ENCODE measurements at regions not wholly inside any gene's neighbourhood (a gene's known extent, or its start where the extent isn't known, plus 50 kb on each side); places are given as distances from the start of the nearest gene placed in this dataset.

DNA sequence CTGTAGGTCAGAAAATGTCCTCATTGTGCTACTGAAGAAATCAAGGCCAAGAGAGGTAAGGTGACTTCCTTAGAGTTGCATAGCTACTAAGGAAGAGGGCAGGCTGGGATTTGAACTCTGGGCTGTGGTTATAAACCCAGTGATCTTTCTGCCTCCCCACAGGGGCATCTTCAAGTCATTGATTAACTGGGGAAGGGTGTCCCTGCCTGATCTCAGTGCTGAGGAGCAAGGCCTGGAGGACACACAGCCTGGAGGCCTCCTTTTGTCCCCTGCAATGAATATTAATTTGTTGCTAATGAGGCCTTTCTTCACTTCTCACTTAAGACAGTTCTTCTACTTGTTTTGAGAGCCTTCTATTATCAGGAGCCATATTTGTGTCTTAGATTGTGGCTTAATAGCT is 83.8 kb downstream of the KATNIP start:
- TF ChIP-seq EGR1 (IDR thresholded peaks at IDR 0.05) (no peak), NFIC (IDR thresholded peaks at IDR 0.05) (no peak), YY1 (IDR thresholded peaks at IDR 0.05; ENCODE audit: low read depth) (no peak), TEAD4 (IDR thresholded peaks at IDR 0.05) (no peak)
- TF ChIP-seq, protein P1, sequence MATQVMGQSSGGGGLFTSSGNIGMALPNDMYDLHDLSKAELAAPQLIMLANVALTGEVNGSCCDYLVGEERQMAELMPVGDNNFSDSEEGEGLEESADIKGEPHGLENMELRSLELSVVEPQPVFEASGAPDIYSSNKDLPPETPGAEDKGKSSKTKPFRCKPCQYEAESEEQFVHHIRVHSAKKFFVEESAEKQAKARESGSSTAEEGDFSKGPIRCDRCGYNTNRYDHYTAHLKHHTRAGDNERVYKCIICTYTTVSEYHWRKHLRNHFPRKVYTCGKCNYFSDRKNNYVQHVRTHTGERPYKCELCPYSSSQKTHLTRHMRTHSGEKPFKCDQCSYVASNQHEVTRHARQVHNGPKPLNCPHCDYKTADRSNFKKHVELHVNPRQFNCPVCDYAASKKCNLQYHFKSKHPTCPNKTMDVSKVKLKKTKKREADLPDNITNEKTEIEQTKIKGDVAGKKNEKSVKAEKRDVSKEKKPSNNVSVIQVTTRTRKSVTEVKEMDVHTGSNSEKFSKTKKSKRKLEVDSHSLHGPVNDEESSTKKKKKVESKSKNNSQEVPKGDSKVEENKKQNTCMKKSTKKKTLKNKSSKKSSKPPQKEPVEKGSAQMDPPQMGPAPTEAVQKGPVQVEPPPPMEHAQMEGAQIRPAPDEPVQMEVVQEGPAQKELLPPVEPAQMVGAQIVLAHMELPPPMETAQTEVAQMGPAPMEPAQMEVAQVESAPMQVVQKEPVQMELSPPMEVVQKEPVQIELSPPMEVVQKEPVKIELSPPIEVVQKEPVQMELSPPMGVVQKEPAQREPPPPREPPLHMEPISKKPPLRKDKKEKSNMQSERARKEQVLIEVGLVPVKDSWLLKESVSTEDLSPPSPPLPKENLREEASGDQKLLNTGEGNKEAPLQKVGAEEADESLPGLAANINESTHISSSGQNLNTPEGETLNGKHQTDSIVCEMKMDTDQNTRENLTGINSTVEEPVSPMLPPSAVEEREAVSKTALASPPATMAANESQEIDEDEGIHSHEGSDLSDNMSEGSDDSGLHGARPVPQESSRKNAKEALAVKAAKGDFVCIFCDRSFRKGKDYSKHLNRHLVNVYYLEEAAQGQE (IDR thresholded peaks at IDR 0.05; ENCODE audit: low read depth): no peak

DNA sequence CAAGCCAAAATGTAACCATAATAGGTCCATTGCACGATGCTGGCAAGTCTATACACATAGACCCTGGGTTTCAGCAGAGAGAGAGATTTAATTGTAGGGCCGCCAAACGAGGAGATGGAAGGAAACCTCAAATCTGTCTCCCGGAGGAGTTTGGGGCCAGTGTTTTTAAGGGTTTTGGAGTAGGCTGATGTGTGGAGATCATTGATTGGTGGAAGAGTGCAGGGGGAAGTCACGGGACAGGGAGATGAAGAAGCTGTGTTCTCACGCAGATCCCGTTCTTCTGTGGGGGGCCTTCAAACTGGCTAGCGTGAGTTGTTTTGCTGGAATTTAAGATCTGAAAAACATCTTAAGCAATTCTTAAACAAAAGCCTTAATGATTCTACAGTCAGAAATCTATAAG is 84.8 kb downstream of the KATNIP start:
- no peak for TF ChIP-seq EGR1 (IDR thresholded peaks at IDR 0.05)
- TF ChIP-seq CEBPB (IDR thresholded peaks at IDR 0.05): no peak
- TF ChIP-seq TEAD4 (IDR thresholded peaks at IDR 0.05): no peak
- no peak for TF ChIP-seq EP300 (IDR thresholded peaks at IDR 0.05; ENCODE audit: borderline replicate concordance)
- TF ChIP-seq TAF1 (IDR thresholded peaks at IDR 0.05; ENCODE audit: low read depth): no peak
- no peak for TF ChIP-seq TCF12 (IDR thresholded peaks at IDR 0.05; ENCODE audit: low read depth)
- TF ChIP-seq NFIC (IDR thresholded peaks at IDR 0.05): no peak
- TF ChIP-seq RAD21 (IDR thresholded peaks at IDR 0.05; ENCODE audit: low read depth): no peak
- TF ChIP-seq, protein P2, sequence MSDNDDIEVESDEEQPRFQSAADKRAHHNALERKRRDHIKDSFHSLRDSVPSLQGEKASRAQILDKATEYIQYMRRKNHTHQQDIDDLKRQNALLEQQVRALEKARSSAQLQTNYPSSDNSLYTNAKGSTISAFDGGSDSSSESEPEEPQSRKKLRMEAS (IDR thresholded peaks at IDR 0.05): no peak
- TF ChIP-seq, protein P1 (IDR thresholded peaks at IDR 0.05; ENCODE audit: low read depth): no peak
- no peak for TF ChIP-seq ZBTB7A (IDR thresholded peaks at IDR 0.05; ENCODE audit: low read depth)
- no peak for TF ChIP-seq YY1 (IDR thresholded peaks at IDR 0.05; ENCODE audit: low read depth)
- TF ChIP-seq FOXM1 (IDR thresholded peaks at IDR 0.05; ENCODE audit: borderline replicate concordance, low read depth): no peak
- TF ChIP-seq, protein P3, sequence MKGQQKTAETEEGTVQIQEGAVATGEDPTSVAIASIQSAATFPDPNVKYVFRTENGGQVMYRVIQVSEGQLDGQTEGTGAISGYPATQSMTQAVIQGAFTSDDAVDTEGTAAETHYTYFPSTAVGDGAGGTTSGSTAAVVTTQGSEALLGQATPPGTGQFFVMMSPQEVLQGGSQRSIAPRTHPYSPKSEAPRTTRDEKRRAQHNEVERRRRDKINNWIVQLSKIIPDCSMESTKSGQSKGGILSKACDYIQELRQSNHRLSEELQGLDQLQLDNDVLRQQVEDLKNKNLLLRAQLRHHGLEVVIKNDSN (IDR thresholded peaks at IDR 0.05): no peak
- no peak for TF ChIP-seq CREB1 (IDR thresholded peaks at IDR 0.05; ENCODE audit: low read depth)

DNA sequence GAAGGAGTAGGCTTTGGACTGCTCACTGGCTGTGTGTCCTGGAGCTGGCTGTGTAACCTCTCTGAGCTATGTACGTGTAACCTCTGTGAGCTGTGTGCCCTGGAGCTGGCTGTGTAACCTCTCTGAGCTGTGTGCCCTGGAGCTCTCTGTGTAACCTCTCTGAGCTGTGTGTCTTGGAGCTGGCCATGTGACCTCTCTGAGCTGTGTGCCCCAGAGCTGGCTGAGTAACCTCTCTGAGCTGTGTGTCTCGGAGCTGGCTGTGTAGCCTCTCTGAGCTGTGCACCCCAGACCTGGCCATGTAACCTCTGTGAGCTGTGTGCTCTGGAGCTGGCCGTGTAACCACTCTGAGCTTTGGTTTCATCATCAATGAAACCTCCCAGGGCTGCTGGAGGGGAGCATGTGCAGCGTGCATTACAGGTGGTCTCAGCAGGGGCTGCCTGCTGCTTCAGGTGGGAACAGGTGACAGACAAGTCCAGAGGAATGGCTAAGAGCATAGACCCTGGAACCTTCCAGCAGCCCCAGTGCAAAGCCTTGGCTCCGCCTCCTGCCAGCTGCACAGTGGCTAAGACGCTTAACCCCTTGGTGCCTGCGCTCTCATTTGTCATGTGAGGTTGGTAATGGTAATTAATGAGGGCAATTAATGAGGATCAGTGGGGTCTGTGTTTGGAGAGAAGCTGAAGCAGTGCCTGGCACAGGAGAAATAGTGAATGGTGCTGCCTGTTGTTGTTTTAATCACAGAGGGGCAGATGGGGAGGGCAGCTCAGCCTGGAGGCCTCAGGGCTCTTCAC is 86.7 kb downstream of the KATNIP start:
- TF ChIP-seq CREB1 (IDR thresholded peaks at IDR 0.05; ENCODE audit: low read depth): no peak
- no peak for TF ChIP-seq CEBPB (IDR thresholded peaks at IDR 0.05)
- no peak for TF ChIP-seq NFIC (IDR thresholded peaks at IDR 0.05)
- TF ChIP-seq, protein P3 (IDR thresholded peaks at IDR 0.05): no peak
- TF ChIP-seq TCF12 (IDR thresholded peaks at IDR 0.05; ENCODE audit: low read depth): no peak
- TF ChIP-seq TAF1 (IDR thresholded peaks at IDR 0.05; ENCODE audit: low read depth): no peak
- TF ChIP-seq TEAD4 (IDR thresholded peaks at IDR 0.05): no peak
- TF ChIP-seq, protein P1 (IDR thresholded peaks at IDR 0.05; ENCODE audit: low read depth): no peak
- no peak for TF ChIP-seq ZBTB7A (IDR thresholded peaks at IDR 0.05; ENCODE audit: low read depth)
- TF ChIP-seq EP300 (IDR thresholded peaks at IDR 0.05; ENCODE audit: borderline replicate concordance): no peak
- TF ChIP-seq FOXM1 (IDR thresholded peaks at IDR 0.05; ENCODE audit: borderline replicate concordance, low read depth): no peak
- TF ChIP-seq RAD21 (IDR thresholded peaks at IDR 0.05; ENCODE audit: low read depth): no peak
- no peak for TF ChIP-seq YY1 (IDR thresholded peaks at IDR 0.05; ENCODE audit: low read depth)
- TF ChIP-seq, protein P2 (IDR thresholded peaks at IDR 0.05): no peak
- TF ChIP-seq EGR1 (IDR thresholded peaks at IDR 0.05): no peak

DNA sequence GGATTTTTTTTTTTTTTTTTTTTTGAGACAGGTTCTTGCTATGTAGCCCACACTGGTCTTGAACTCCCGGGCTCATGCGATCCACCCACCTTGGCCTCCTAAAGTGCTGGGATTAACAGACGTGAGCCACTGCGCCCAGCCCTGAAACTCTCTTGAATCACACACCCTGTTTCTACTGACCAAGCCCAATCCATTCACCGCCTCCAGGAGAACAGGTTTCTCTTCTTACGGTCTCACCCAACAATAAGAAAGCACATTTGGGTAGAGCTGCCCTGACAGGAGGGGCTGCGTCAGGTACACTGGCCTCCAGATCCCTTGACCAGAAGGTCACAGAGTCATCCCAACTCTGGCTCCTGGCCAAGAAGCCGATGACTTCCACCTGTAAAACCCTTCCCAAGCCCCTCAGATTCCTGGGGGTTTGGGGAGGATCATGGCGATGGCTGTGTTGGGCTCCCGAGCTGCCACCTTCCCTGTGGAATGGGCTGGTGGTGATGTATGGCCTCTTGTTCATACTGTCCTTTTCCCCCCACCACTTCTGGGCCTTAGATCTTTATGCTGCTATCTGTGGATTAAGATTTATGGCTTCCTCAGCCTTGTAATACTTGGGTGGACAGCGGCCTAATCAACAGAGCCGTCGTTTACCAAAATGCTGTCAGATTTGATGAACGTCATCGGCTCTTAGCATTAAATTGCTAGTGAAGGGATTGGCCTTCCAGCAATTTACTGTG is 89.1 kb downstream of the KATNIP start:
- TF ChIP-seq YY1 (IDR thresholded peaks at IDR 0.05; ENCODE audit: low read depth): no peak
- no peak for TF ChIP-seq EGR1 (IDR thresholded peaks at IDR 0.05)
- no peak for TF ChIP-seq NFIC (IDR thresholded peaks at IDR 0.05)
- TF ChIP-seq, protein P1 (IDR thresholded peaks at IDR 0.05; ENCODE audit: low read depth): no peak
- no peak for TF ChIP-seq CEBPB (IDR thresholded peaks at IDR 0.05)
- TF ChIP-seq TCF12 (IDR thresholded peaks at IDR 0.05; ENCODE audit: low read depth): no peak
- TF ChIP-seq, protein P2 (IDR thresholded peaks at IDR 0.05): no peak
- no peak for TF ChIP-seq CREB1 (IDR thresholded peaks at IDR 0.05; ENCODE audit: low read depth)
- no peak for TF ChIP-seq ZBTB7A (IDR thresholded peaks at IDR 0.05; ENCODE audit: low read depth)
- no peak for TF ChIP-seq TAF1 (IDR thresholded peaks at IDR 0.05; ENCODE audit: low read depth)
- TF ChIP-seq FOXM1 (IDR thresholded peaks at IDR 0.05; ENCODE audit: borderline replicate concordance, low read depth): no peak
- no peak for TF ChIP-seq RAD21 (IDR thresholded peaks at IDR 0.05; ENCODE audit: low read depth)
